ENCODE measurements at regions not wholly inside any gene's neighbourhood (a gene's known extent, or its start where the extent isn't known, plus 50 kb on each side); places are given as distances from the start of the nearest gene placed in this dataset.

GRCh38 chr2:8058652-8059051 is 623.2 kb upstream of the ID2 start:
- no peak for DNase-seq (ENCODE audit: low spot score)
- intact Hi-C loops (cut with DNase I): no loop called here
- ATAC-seq: peak; percentile 48

GRCh38 chr2:8059255-8059654 is 622.6 kb upstream of the ID2 start:
- ATAC-seq (no peak), DNase-seq (ENCODE audit: low spot score) (no peak)
- intact Hi-C loops (cut with DNase I): no loop called here

DNA sequence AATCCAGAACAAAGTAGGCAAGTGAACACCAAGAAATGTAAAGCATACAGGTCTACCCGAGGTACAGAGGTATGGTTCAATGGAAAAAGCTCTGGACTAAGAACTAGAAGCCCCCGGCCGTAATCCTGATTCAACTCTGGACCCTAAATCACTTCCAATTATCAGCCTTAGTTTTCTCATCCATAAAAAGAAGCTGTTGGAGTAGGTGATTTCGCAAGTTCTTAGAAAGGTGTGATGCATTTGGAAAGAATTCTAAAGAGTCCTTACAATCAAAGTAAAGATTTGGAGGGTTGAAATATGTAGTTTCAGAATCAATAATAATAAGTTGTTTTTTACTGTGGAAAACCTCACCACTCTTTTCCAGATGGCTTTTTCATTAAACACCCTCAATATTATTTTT is 622.1 kb upstream of the ID2 start:
- ATAC-seq (no peak), DNase-seq (ENCODE audit: low spot score) (no peak)
- intact Hi-C loops (cut with DNase I): no loop called here

DNA sequence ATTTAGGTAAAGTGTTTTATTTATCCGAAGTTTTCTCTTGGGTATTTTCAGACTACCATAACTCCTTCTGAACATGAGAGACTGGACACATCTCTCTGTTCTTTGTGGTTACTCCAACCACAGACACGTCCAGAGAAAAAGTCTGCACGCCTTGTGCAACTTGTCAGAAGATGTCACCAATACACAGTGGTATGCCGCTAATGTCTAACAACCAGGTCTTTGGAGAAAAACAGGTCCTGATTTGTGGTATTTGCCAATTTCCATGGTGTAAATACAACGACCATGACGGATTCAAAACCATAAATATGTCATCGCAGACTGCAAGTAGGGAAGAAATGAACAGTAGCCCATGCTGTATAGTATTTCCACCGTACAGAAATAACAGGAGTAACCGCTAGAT is 620.6 kb upstream of the ID2 start:
- intact Hi-C loops (cut with DNase I): no loop called here
- DNase-seq (ENCODE audit: low spot score): no peak
- ATAC-seq: no peak

GRCh38 chr2:8064603-8065002 is 617.3 kb upstream of the ID2 start:
- intact Hi-C loops (cut with DNase I): no loop called here
- DNase-seq (ENCODE audit: low spot score) (no peak), ATAC-seq (no peak)

GRCh38 chr2:8065191-8065590 is 616.7 kb upstream of the ID2 start:
- intact Hi-C loops (cut with DNase I): no loop called here
- DNase-seq (ENCODE audit: low spot score) (no peak), ATAC-seq (no peak)

DNA sequence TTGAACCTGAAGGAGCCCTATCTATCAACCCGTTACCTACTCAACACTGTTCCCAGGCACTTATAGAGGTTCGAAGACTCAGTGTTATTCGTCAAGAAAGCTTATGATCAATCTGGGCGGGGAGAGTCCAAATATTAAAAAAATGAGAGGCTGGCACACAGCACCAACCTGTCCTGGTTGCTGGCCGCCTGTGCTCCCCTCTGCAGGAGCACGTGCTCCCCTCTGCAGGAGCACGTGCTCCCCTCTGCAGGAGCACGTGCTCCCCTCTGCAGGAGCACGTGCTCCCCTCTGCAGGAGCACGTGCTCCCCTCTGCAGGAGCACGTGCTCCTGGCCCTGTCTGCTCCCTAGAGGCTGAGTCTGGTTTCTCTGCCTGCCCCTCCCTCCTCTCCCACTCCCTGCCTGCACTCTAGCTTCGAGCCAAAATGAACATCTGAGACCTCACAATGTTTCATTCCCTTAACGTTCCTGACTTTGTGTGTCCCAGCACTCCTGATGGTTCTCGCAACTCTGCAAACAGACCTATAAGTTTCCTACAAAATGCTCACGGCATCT is 614.0 kb upstream of the ID2 start:
- intact Hi-C loops (cut with DNase I): no loop called here
- no peak for ATAC-seq
- DNase-seq (ENCODE audit: low spot score): no peak

DNA sequence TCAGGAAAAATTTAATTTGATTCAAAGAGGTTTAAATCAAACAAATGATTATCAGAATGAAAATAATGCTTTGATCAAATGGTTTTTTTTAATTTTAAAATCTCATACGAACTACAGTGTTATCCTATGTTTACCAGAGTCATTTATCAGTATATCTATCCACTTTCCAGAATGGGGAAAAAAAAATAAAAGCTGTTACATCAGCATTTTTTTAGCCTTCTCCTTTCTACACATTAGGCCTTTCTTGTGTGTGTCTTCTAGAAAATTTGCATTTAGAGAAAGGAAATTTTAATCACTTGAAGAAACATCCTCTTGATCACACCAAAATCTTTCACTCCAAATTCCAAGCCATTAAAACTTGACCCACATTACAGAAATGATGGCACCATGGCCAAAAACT is 608.9 kb upstream of the ID2 start:
- no peak for DNase-seq (ENCODE audit: low spot score)
- intact Hi-C loops (cut with DNase I): loop anchor here (5.0 kb wide), 1 partner anchor 741 kb away; no protein-coding TSS in a partner anchor
- ATAC-seq: no peak

- intact Hi-C loops (cut with DNase I): loop anchor here (5.0 kb wide), 1 partner anchor 742 kb away; no protein-coding TSS in a partner anchor
- no peak for ATAC-seq
- no peak for DNase-seq (ENCODE audit: low spot score)
Observed at GRCh38 chr2:8073916-8074315, 607.9 kb upstream of the ID2 start.

- intact Hi-C loops (cut with DNase I): no loop called here
- ATAC-seq: no peak
Observed at GRCh38 chr2:8076448-8077342, 605.2 kb upstream of the ID2 start.

DNA sequence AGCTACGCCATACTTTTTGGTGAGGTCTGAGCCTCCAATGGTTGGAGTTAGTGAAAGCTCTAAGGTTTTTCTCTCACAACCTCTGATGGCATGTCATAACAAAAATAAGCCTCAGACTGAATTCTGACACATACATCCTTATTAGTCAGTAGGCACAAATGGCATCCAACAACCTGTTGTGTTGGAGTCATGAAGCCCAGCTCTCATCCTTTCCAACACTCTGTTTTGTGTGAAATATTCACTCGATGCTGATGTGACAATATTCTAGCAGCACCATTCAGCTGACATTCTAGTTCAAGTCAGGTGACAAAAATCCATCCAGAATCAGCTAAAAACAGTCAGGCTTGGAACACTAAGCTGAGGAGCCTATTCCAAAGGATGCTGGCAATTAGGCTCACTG is 603.2 kb upstream of the ID2 start:
- DNase-seq (ENCODE audit: low spot score): no peak
- intact Hi-C loops (cut with DNase I): no loop called here
- ATAC-seq: no peak

More at GRCh38 chr2:8076448-8077342, 605.2 kb upstream of the ID2 start:
- DNase-seq (ENCODE audit: low spot score): no peak

- intact Hi-C loops (cut with DNase I): no loop called here
- ATAC-seq (no peak), DNase-seq (ENCODE audit: low spot score) (no peak)
Observed at GRCh38 chr2:8080063-8080462, 601.8 kb upstream of the ID2 start.

DNA sequence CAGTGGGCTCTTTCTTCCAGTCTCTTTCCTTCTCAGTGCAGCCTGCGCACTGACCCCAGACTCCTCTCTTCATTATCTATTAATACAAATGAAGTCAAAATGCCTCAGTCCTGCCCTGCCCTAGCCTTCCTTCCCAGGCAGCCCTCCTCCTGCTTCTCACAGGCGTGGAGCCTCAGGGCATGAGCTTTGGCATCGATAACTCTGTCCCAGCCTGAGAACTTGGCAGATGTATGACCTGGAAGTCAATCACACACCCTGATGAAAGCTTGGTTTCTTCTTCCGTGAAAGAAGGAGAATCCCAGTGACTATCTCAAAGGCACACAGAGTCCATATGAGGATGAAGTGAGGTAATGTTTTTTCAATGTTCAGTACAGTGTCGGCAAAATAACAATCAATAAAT is 600.7 kb upstream of the ID2 start:
- DNase-seq (ENCODE audit: low spot score): no peak
- intact Hi-C loops (cut with DNase I): no loop called here
- ATAC-seq: no peak

- ATAC-seq: no peak
- intact Hi-C loops (cut with DNase I): no loop called here
Observed at GRCh38 chr2:8082840-8083239, 599.0 kb upstream of the ID2 start.

DNA sequence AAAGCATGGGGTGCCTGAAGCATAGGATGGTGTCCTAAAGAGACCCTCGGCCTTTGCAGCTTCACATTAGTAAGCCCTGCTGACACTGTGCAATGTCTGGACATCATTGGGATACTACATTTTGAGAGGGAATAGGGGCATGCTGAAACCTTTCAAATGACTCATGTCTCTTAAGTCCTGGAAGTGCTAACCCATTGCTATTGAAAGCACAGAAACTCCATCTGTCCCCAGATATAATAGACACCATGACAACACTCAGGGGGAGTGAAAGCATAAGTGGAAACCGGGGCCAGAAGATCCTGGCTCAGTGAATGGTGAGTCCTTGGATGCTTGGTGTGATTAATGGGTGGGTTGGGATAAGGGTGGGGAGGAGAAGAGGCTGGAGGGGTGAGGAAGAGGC is 595.5 kb upstream of the ID2 start:
- DNase-seq (ENCODE audit: low spot score) (no peak), ATAC-seq (no peak)
- intact Hi-C loops (cut with DNase I): no loop called here

More at GRCh38 chr2:8082840-8083239, 599.0 kb upstream of the ID2 start:
- DNase-seq (ENCODE audit: low spot score): no peak

- DNase-seq (ENCODE audit: low spot score) (no peak), ATAC-seq (no peak)
- intact Hi-C loops (cut with DNase I): no loop called here
Observed at GRCh38 chr2:8086796-8087479, 594.9 kb upstream of the ID2 start.

- intact Hi-C loops (cut with DNase I): no loop called here
- no peak for DNase-seq (ENCODE audit: low spot score)
- no peak for ATAC-seq
Observed at GRCh38 chr2:8087480-8087840, 594.4 kb upstream of the ID2 start.

- intact Hi-C loops (cut with DNase I): no loop called here
- DNase-seq (ENCODE audit: low spot score): no peak
- no peak for ATAC-seq
Observed at GRCh38 chr2:8088810-8089209, 593.0 kb upstream of the ID2 start.

DNA sequence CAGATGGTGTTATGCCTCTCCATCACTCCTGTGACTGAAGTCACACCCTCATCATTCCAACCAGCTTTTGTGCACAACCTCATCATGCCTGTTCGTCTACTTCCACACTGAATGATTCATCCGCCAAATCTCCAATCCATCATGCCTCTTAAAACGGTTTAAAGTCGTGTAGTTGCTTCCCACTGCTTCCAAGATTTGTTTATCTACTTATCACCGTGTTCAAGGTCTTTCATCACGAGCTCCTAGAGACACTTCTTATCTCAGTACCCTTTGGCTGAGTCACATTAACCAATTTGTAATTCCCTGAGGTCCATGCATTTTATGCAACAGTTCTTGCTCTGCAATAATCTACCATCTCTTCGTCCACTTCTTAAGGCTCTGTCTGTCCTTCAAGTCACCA is 592.3 kb upstream of the ID2 start:
- intact Hi-C loops (cut with DNase I): no loop called here
- DNase-seq (ENCODE audit: low spot score) (no peak), ATAC-seq (no peak)
